Common myeloid progenitor, CD34-positive (primary cell): ENCODE measurements at regions not wholly inside any gene's neighbourhood (a gene's known extent, or its start where the extent isn't known, plus 50 kb on each side); places are given as distances from the start of the nearest gene placed in this dataset.

Experiments used
- CTCF ChIA-PET: fragments of 350-600 bp; sonication (Branson Sonifier 250); formaldehyde crosslinking; loops from one replicate; lab custom pipeline; 2021; ENCODE audit warnings: antibody characterized with exemption; lab: Charles Lee
- POLR2A ChIA-PET: fragments of 350-600 bp; sonication (Branson Sonifier 250); formaldehyde crosslinking; loops from one replicate; lab custom pipeline; 2021; ENCODE audit warnings: antibody characterized with exemption; lab: Charles Lee
- DNase-seq, 3 donors: peaks; one replicate each; pipeline versions ENCODE4 v3.0.0 to v3.0.0-alpha.2; 2013
- H3K27ac ChIP-seq, 2 experiments: 1 replicate in 1 of 2; 2 replicates in 1 of 2; pipeline ENCODE4 v1.7.0; 2013; ENCODE audit warnings: inconsistent platforms in 2 of 2, low read length in 2 of 2, mild to moderate bottlenecking in 2 of 2, low read depth in 1 of 2, moderate library complexity in 1 of 2; ENCODE audit not compliant: severe bottlenecking in 2 of 2, insufficient read depth in 1 of 2, poor library complexity in 1 of 2
- H3K27me3 ChIP-seq, 5 experiments: replicated peaks in 2 of 5; 1 replicate in 3 of 5; 2 replicates in 2 of 5; pipeline versions ENCODE4 v1.6.1 to v1.7.0; 2013; ENCODE audit warnings: low read length in 4 of 5, mild to moderate bottlenecking in 2 of 5, moderate library complexity in 2 of 5, inconsistent platforms in 1 of 5; ENCODE audit not compliant: insufficient read depth in 5 of 5, control insufficient read depth in 4 of 5
- H3K36me3 ChIP-seq, 4 experiments: 1 replicate in 2 of 4; 2 replicates in 2 of 4; pipeline versions ENCODE4 v1.6.1 to v1.7.0; 2013; ENCODE audit warnings: low read length in 3 of 4, control low read depth in 1 of 4, mild to moderate bottlenecking in 1 of 4; ENCODE audit not compliant: control insufficient read depth in 4 of 4, insufficient read depth in 4 of 4
- H3K4me1 ChIP-seq, 4 experiments: 1 replicate in 3 of 4; 2 replicates in 1 of 4; pipeline versions ENCODE4 v1.6.1 to v1.7.1; 2013; ENCODE audit warnings: low read length in 3 of 4, mild to moderate bottlenecking in 3 of 4, control low read depth in 1 of 4, inconsistent platforms in 1 of 4, moderate library complexity in 1 of 4; ENCODE audit not compliant: control insufficient read depth in 4 of 4, insufficient read depth in 4 of 4; ENCODE audit errors: control extremely low read depth in 1 of 4
- H3K4me3 ChIP-seq, 7 experiments: 1 replicate in 4 of 7; 2 replicates in 3 of 7; pipeline versions ENCODE4 v1.5.1 to v1.7.0; 2013; ENCODE audit warnings: mild to moderate bottlenecking in 7 of 7, low read length in 6 of 7, moderate library complexity in 6 of 7, inconsistent platforms in 2 of 7, low read depth in 2 of 7, control low read depth in 1 of 7; ENCODE audit not compliant: insufficient read depth in 4 of 7, control insufficient read depth in 1 of 7; ENCODE audit errors: extremely low read depth in 1 of 7
- H3K9me3 ChIP-seq, 5 experiments: 1 replicate in 4 of 5; 2 replicates in 1 of 5; pipeline versions ENCODE4 v1.6.1 to v1.7.1; 2013; ENCODE audit warnings: low read length in 4 of 5, mild to moderate bottlenecking in 2 of 5, inconsistent platforms in 1 of 5, low read depth in 1 of 5, moderate library complexity in 1 of 5; ENCODE audit not compliant: control insufficient read depth in 4 of 5, insufficient read depth in 2 of 5; ENCODE audit errors: control extremely low read depth in 1 of 5
- WGBS: methylation state at CpG from one replicate; pipeline ENCODE4 v1.1.5; 2013; ENCODE audit not compliant: insufficient coverage; 5-methylcytosine and 5-hydroxymethylcytosine counted together

GRCh38 chr15:29467091-29467490 lies 197.5 kb upstream of the NSMCE3 start:
- no peak for DNase-seq
- H3K4me1 ChIP-seq: no peaks in the 10 kb centered on the region
- H3K27me3 ChIP-seq: peaks cover 0 to 3% (median 0%) of the 10 kb centered on the region in 5 experiments
- ChIA-PET POLR2A (no interaction called here), CTCF (interaction anchor here (1.2 kb wide), 1 partner anchor 16 kb away, joined by 3 read pairs; no protein-coding TSS in a partner anchor)
- H3K36me3 ChIP-seq: no peaks in the 10 kb centered on the region
- WGBS: 92% methylated on average over 4 of the region's 4 CpGs
- H3K4me3 ChIP-seq: no peak overlapping the region
- H3K9me3 ChIP-seq: no peaks in the 10 kb centered on the region
- H3K27ac ChIP-seq: no peak overlapping the region

DNA sequence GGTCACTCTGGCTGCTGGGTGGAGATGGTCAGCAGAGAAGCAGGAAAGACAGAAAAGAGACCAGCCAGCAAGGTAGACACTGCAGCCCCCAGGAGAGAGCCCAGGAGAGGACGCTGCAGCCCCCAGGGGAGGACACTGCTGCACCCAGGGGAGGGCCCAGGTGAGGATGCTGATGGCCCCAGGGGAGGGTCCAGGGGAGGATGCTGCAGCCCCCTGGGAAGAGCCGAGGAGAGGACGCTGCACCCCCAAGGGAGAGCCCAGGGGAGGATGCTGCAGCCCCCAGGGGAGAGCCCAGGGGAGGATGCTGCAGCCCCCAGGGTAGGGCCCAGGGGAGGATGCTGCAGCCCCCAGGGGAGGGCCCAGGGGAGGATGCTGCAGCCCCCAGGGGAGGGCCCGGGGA lies 196.7 kb upstream of the NSMCE3 start:
- no peak overlapping the region for H3K27ac ChIP-seq
- H3K4me1 ChIP-seq: no peaks in the 10 kb centered on the region
- no peak overlapping the region for H3K4me3 ChIP-seq
- H3K27me3 ChIP-seq: peaks cover 0 to 3% (median 0%) of the 10 kb centered on the region in 5 experiments
- no peaks in the 10 kb centered on the region for H3K9me3 ChIP-seq
- ChIA-PET POLR2A (no interaction called here), CTCF (no interaction called here)
- no peaks in the 10 kb centered on the region for H3K36me3 ChIP-seq
- 93% methylated on average over 3 of the region's 4 CpGs for WGBS
- DNase-seq: no peak

DNA sequence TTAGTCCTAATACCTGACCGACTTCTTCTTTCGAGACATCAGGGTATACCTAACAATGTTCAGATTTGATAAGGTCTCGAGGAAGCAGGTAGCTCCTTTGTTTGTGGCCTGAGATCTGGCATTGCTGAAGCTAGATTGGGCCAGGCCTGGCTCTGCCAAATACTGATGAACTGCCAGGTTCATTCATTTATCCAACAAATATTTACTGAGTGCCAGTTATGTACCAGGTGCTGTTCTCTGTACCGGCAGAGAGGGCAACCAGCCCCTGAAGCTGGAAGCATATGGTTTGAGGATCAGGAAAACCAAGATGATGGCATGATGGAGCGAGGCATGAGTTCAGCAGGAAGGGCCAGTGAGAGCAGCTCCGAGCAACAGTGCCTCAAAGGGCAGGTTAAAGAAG lies 196.2 kb upstream of the NSMCE3 start:
- no peak overlapping the region for H3K27ac ChIP-seq
- no peak for DNase-seq
- H3K36me3 ChIP-seq: no peaks in the 10 kb centered on the region
- 96% methylated on average over 5 of the region's 6 CpGs for WGBS
- H3K9me3 ChIP-seq: no peaks in the 10 kb centered on the region
- H3K27me3 ChIP-seq: peaks cover 0 to 3% (median 0%) of the 10 kb centered on the region in 5 experiments
- POLR2A ChIA-PET: no interaction called here
- CTCF ChIA-PET: no interaction called here
- no peaks in the 10 kb centered on the region for H3K4me1 ChIP-seq
- H3K4me3 ChIP-seq: no peak overlapping the region

- POLR2A ChIA-PET: no interaction called here
- Histone ChIP-seq H3K4me3 (no peak overlapping the region), H3K27me3 (peaks cover 0 to 3% (median 0%) of the 10 kb centered on the region in 5 experiments), H3K27ac (no peak overlapping the region), H3K36me3 (no peaks in the 10 kb centered on the region), H3K4me1 (no peaks in the 10 kb centered on the region), H3K9me3 (no peaks in the 10 kb centered on the region)
- CTCF ChIA-PET: no interaction called here
- 65% methylated on average over 3 of the region's 3 CpGs for WGBS
- DNase-seq: no peak
Observed at GRCh38 chr15:29465196-29465595, 195.6 kb upstream of the NSMCE3 start.

GRCh38 chr15:29461877-29462276 lies 192.3 kb upstream of the NSMCE3 start:
- Histone ChIP-seq H3K4me1 (no peaks in the 10 kb centered on the region), H3K9me3 (no peaks in the 10 kb centered on the region), H3K4me3 (no peak overlapping the region), H3K27me3 (no peaks in the 10 kb centered on the region), H3K27ac (no peak overlapping the region), H3K36me3 (no peaks in the 10 kb centered on the region)
- ChIA-PET CTCF (no interaction called here), POLR2A (no interaction called here)
- 90% methylated on average over 2 of the region's 3 CpGs for WGBS
- no peak for DNase-seq

DNA sequence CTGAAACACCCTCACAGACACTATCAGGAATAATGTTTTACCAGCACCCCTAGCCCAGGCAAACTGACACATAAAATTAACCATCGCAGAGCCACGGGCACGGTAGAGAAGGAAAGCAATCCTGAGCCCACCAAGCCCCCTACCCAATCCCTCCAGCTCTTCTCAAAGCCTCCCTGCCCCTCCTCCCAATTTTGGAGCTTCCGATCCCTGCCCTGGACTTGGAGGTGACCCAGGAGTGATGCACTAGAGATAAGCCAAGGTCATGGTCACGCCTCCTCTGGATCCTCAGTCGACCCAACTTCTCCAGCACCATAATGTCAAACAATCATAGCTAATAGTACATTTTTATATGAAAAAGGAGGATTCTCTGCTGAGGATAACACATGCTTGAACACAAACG lies 188.7 kb upstream of the NSMCE3 start:
- Histone ChIP-seq H3K9me3 (no peaks in the 10 kb centered on the region), H3K27ac (no peak overlapping the region), H3K27me3 (no peaks in the 10 kb centered on the region), H3K36me3 (no peaks in the 10 kb centered on the region), H3K4me1 (peaks cover 0 to 5% (median 3%) of the 10 kb centered on the region in 4 experiments), H3K4me3 (no peak overlapping the region)
- ChIA-PET POLR2A (no interaction called here), CTCF (no interaction called here)
- 87% methylated on average over 3 of the region's 7 CpGs for WGBS
- DNase-seq: no peak

DNA sequence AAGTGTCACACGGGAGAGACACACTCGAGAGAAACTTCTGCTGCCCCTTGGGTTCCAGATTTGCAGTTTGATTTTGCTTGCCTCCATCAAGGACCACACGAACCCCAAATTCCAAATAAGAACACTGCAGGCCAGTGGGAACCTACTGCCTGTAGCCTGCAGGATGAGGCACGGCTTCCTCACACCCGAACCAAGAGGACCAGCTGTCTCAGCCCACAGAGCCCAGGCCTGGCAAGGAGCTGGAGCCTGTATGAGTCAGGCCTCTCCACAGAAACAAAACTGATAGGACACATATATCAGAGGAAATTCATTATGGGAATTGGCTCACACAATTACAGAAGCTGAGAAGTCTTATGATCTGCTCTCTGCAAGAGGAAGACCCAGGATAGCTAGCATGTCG lies 188.1 kb upstream of the NSMCE3 start:
- no peaks in the 10 kb centered on the region for H3K9me3 ChIP-seq
- H3K27me3 ChIP-seq: no peaks in the 10 kb centered on the region
- H3K4me3 ChIP-seq: no peak overlapping the region
- CTCF ChIA-PET: no interaction called here
- DNase-seq: no peak
- no peaks in the 10 kb centered on the region for H3K36me3 ChIP-seq
- POLR2A ChIA-PET: no interaction called here
- WGBS: 100% methylated on average over 6 of the region's 6 CpGs
- H3K4me1 ChIP-seq: peaks cover 0 to 11% (median 9%) of the 10 kb centered on the region in 4 experiments
- no peak overlapping the region for H3K27ac ChIP-seq
